OCI-LY7 (cell line): ENCODE measurements at regions not wholly inside any gene's neighbourhood (a gene's known extent, or its start where the extent isn't known, plus 50 kb on each side); places are given as distances from the start of the nearest gene placed in this dataset.

Experiments used
- BruUV-seq: library from RNA; stranded (reverse); fragments of 400-500 nt; replicated peaks from 2 replicates; lab custom pipeline; 2021; lab: Mats Ljungman, UMichigan
- CTCF ChIA-PET: fragments of 300-600 bp; sonication (Branson Sonifier 250); formaldehyde crosslinking; loops from one replicate; lab custom pipeline; 2022; ENCODE audit warnings: antibody characterized with exemption; ENCODE audit not compliant: unreplicated experiment; lab: Charles Lee
- POLR2A ChIA-PET: fragments of 300-600 bp; sonication (Branson Sonifier 250); formaldehyde crosslinking; loops from one replicate; lab custom pipeline; 2022; ENCODE audit warnings: antibody characterized with exemption; lab: Charles Lee
- DNase-seq: peaks from one replicate; pipeline ENCODE4 v3.0.0-alpha.2; 2015; ENCODE audit warnings: low spot score
- H2AFZ ChIP-seq: fragments of 200-600 bp; sonication (generic), shearing (Covaris generic); 2 replicates; pipeline ENCODE4 v1.6.1; 2014; ENCODE audit warnings: mild to moderate bottlenecking, antibody characterized with exemption, low read length, moderate library complexity
- H3K27ac ChIP-seq: fragments of 200-600 bp; sonication (generic); 2 replicates; pipeline ENCODE4 v1.5.1; 2014; ENCODE audit warnings: mixed run types, low read depth, mild to moderate bottlenecking, moderate library complexity, low read length, inconsistent platforms; ENCODE audit not compliant: poor library complexity, severe bottlenecking
- H3K36me3 ChIP-seq: fragments of 200-600 bp; sonication (generic); 2 replicates; pipeline ENCODE4 v1.6.1; 2014; ENCODE audit warnings: mild to moderate bottlenecking, antibody characterized with exemption, low read length, moderate library complexity, mixed read lengths; ENCODE audit not compliant: insufficient read depth
- H3K4me1 ChIP-seq: fragments of 200-600 bp; sonication (generic); 2 replicates; pipeline ENCODE4 v1.5.1; 2014; ENCODE audit warnings: mild to moderate bottlenecking, low read length; ENCODE audit not compliant: insufficient read depth, poor library complexity, severe bottlenecking
- H3K4me2 ChIP-seq: fragments of 200-600 bp; sonication (generic); 2 replicates; pipeline ENCODE4 v1.6.1; 2014; ENCODE audit warnings: mild to moderate bottlenecking, low read length
- H3K4me3 ChIP-seq: fragments of 200-600 bp; sonication (generic); 2 replicates; pipeline ENCODE4 v1.5.1; 2014; ENCODE audit warnings: mild to moderate bottlenecking, low read depth, low read length; ENCODE audit not compliant: poor library complexity, severe bottlenecking
- H3K79me2 ChIP-seq: fragments of 200-600 bp; sonication (generic); 2 replicates; pipeline ENCODE4 v1.6.1; 2016; ENCODE audit warnings: low read depth, mild to moderate bottlenecking, low read length, moderate library complexity, mixed read lengths; ENCODE audit not compliant: insufficient read depth
- H3K9me2 ChIP-seq: fragments of 200-600 bp; sonication (generic); 2 replicates; pipeline ENCODE4 v1.6.1; 2016; ENCODE audit warnings: mild to moderate bottlenecking, low read length, mixed read lengths; ENCODE audit not compliant: insufficient read depth
- H3K9me3 ChIP-seq: fragments of 200-600 bp; sonication (generic); 2 replicates; pipeline ENCODE4 v1.6.1; 2014; ENCODE audit warnings: mild to moderate bottlenecking, mixed run types, low read length, mixed read lengths
- H4K20me1 ChIP-seq: fragments of 200-600 bp; sonication (generic); 2 replicates; pipeline ENCODE4 v1.6.1; 2014; ENCODE audit warnings: mild to moderate bottlenecking, antibody characterized with exemption, low read length, moderate library complexity, mixed read lengths; ENCODE audit not compliant: insufficient read depth
- EZH2phosphoT487 ChIP-seq: fragments of 200-600 bp; sonication (generic); IDR thresholded peaks from 2 replicates; pipeline ENCODE4 v1.6.1; 2018; ENCODE audit warnings: low read depth, borderline replicate concordance, mild to moderate bottlenecking, mixed run types, antibody characterized with exemption, low read length, moderate library complexity, mixed read lengths
- intact Hi-C: fragments of 100-400 bp; cut with micrococcal nuclease; formaldehyde crosslinking; loops from one replicate; pipeline ENCODE4 v1.10.0; 2022; ENCODE audit not compliant: unreplicated experiment
- TF ChIP-seq, protein P1 (sequence below): fragments of 200-600 bp; sonication (generic); conservative IDR thresholded peaks from 2 replicates; pipeline ENCODE4 v1.5.1; 2014; ENCODE audit warnings: mild to moderate bottlenecking, antibody characterized with exemption, low read length, moderate library complexity, mixed read lengths

DNA sequence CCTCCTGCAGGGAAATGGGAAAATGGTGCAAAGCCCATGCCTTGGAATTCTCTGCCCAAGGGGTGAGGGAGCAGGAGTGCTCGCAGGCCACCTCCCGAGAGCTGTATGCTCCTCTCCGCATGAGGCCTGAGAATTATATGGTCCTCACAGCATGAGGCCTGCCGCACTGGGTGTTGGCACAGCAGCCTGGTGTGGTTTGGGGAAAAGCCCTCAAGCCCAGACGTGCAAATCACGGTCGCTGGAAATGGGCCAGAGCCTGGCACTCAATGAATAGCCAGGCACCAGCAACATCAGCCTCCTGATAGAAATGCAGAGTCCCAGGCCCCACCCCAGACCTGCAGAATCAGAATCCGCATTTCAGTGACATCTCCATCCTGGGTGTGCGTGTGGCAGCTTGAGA, 156.4 kb upstream of the FOXF1 start:
- CTCF ChIA-PET, result no interaction called here
- Histone ChIP-seq H3K9me2 (no peaks in the 10 kb centered on the region), H3K79me2 (no peaks in the 10 kb centered on the region), H3K36me3 (no peaks in the 10 kb centered on the region), H3K4me1 (no peaks in the 10 kb centered on the region), H3K9me3 (no peaks in the 10 kb centered on the region), H3K4me3 (no peak overlapping the region), H4K20me1 (no peaks in the 10 kb centered on the region), H2AFZ (no peak overlapping the region), H3K4me2 (no peak overlapping the region), H3K27ac (no peak overlapping the region)
- POLR2A ChIA-PET, result no interaction called here
- no peak for DNase-seq
- no TSS peak for BruUV-seq
- TF ChIP-seq, protein P1, sequence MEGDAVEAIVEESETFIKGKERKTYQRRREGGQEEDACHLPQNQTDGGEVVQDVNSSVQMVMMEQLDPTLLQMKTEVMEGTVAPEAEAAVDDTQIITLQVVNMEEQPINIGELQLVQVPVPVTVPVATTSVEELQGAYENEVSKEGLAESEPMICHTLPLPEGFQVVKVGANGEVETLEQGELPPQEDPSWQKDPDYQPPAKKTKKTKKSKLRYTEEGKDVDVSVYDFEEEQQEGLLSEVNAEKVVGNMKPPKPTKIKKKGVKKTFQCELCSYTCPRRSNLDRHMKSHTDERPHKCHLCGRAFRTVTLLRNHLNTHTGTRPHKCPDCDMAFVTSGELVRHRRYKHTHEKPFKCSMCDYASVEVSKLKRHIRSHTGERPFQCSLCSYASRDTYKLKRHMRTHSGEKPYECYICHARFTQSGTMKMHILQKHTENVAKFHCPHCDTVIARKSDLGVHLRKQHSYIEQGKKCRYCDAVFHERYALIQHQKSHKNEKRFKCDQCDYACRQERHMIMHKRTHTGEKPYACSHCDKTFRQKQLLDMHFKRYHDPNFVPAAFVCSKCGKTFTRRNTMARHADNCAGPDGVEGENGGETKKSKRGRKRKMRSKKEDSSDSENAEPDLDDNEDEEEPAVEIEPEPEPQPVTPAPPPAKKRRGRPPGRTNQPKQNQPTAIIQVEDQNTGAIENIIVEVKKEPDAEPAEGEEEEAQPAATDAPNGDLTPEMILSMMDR, result no peak
- no peak for TF ChIP-seq EZH2phosphoT487
- intact Hi-C loops, result no loop called here

DNA sequence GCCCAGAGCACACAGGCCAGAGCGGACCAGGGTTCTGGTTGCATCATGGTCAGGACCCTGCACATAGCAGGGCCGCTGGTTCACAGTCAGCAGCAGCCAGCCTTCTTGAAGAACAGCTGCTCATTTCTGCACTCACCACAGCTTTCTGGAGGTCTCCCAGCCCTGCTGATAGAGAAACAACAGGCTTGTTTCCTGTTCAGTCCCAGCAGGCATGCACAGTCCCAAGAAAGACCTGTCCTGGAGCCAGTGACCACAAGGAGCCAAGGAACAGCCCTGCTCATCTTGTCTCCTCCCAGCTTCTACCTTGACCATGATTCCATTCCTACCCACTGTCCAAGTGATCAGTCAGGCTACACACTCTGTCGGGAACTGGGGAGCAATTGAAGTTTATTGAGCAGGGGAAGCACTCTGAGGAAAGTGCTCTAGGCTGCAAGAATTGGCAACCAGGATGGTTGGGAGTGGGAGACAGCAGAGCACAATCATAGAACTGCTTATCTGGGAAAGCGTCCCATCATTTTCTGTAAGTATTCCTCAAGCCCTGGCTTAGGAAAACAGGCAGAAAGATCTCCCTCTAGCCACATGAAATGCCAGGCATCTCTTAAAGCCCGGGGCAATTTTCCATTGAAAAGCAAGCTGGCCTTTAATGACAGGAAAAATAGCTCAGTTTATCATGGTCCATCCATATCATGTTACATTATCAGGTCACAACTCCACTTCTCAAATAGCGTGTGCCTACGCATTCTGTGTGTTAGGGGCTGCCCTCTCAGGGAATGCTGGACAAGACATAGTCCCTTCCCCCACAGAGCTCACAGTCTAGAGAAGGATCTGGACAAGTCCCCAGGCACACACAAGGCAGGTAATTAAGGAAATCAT, 155.4 kb upstream of the FOXF1 start:
- Histone ChIP-seq H3K36me3 (no peaks in the 10 kb centered on the region), H3K79me2 (no peaks in the 10 kb centered on the region), H3K27ac (no peak overlapping the region), H3K4me3 (no peak overlapping the region), H3K9me3 (no peaks in the 10 kb centered on the region), H3K9me2 (no peaks in the 10 kb centered on the region), H2AFZ (no peak overlapping the region), H4K20me1 (no peaks in the 10 kb centered on the region), H3K4me2 (no peak overlapping the region), H3K4me1 (no peaks in the 10 kb centered on the region)
- intact Hi-C loops, result no loop called here
- TF ChIP-seq, protein P1, result no peak
- TF ChIP-seq EZH2phosphoT487, result no peak
- no TSS peak for BruUV-seq
- POLR2A ChIA-PET, result no interaction called here
- CTCF ChIA-PET, result no interaction called here
- no peak for DNase-seq

- H3K9me2 ChIP-seq, result no peaks in the 10 kb centered on the region
- intact Hi-C loops, result no loop called here
- no peak overlapping the region for H3K4me3 ChIP-seq
- no peaks in the 10 kb centered on the region for H3K4me1 ChIP-seq
- no peak for DNase-seq
- no peak overlapping the region for H3K4me2 ChIP-seq
- ChIA-PET CTCF (no interaction called here), POLR2A (no interaction called here)
- no TSS peak for BruUV-seq
- H3K9me3 ChIP-seq, result no peaks in the 10 kb centered on the region
- H4K20me1 ChIP-seq, result no peaks in the 10 kb centered on the region
- no peaks in the 10 kb centered on the region for H3K79me2 ChIP-seq
- H3K36me3 ChIP-seq, result no peaks in the 10 kb centered on the region
- H3K27ac ChIP-seq, result no peak overlapping the region
- H2AFZ ChIP-seq, result no peak overlapping the region
- no peak for TF ChIP-seq EZH2phosphoT487
- TF ChIP-seq, protein P1, result no peak
These were observed 154.8 kb upstream of the FOXF1 start for GRCh38 chr16:86355531-86355930.
